Nephron (organoid): ENCODE measurements at regions not wholly inside any gene's neighbourhood (a gene's known extent, or its start where the extent isn't known, plus 50 kb on each side); places are given as distances from the start of the nearest gene placed in this dataset.

ENCODE experiments used
- H3K27ac Mint-ChIP-seq, 3 experiments: 2 replicates each; pipeline ENCODE4 v1.8.0; 2020; ENCODE audit warnings: mixed read lengths in 3 of 3, mild to moderate bottlenecking in 2 of 3, moderate library complexity in 1 of 3
- H3K27me3 Mint-ChIP-seq: 2 replicates; pipeline ENCODE4 v1.8.0; 2021; ENCODE audit warnings: low read depth, mild to moderate bottlenecking, moderate library complexity, mixed read lengths
- H3K36me3 Mint-ChIP-seq: 2 replicates; pipeline ENCODE4 v1.8.0; 2020; ENCODE audit warnings: low read depth, mixed read lengths
- H3K4me1 Mint-ChIP-seq: 2 replicates; pipeline ENCODE4 v1.8.0; 2020; ENCODE audit warnings: mixed read lengths
- H3K4me3 Mint-ChIP-seq, 3 experiments: 2 replicates each; pipeline ENCODE4 v1.8.0; 2020; ENCODE audit warnings: mild to moderate bottlenecking in 3 of 3, mixed read lengths in 3 of 3, moderate library complexity in 2 of 3
- H3K9me3 Mint-ChIP-seq: 2 replicates; pipeline ENCODE4 v1.8.0; 2020; ENCODE audit warnings: mixed read lengths
- TF ChIP-seq, protein P1 (sequence below), 3 experiments: fragments of 200-600 bp; sonication (generic); IDR thresholded peaks; one replicate each; pipeline ENCODE4 v1.5.0; 2021; ENCODE audit warnings: antibody characterized with exemption in 3 of 3; ENCODE audit not compliant: unreplicated experiment in 3 of 3

DNA sequence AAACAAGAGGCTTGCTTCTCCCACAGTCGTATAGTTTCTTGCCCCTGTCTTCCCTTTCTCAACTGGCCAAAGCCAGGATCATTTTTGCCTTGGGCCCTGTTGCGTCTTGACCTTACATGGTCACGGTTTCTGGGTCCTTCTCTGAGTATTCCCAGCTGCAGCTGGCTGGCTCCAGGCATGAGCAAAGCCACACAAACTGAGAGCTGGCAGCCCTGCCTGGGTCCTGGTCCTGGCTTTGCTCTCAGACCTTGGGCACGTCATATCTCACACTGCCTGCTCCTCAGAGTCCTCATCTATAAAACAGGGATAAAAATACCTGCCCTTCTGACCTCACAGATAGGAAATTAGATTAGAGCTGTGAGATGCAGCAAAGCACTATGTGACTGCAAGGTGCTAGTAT lies 277.6 kb downstream of the CBLN1 start:
- TF ChIP-seq, protein P1, sequence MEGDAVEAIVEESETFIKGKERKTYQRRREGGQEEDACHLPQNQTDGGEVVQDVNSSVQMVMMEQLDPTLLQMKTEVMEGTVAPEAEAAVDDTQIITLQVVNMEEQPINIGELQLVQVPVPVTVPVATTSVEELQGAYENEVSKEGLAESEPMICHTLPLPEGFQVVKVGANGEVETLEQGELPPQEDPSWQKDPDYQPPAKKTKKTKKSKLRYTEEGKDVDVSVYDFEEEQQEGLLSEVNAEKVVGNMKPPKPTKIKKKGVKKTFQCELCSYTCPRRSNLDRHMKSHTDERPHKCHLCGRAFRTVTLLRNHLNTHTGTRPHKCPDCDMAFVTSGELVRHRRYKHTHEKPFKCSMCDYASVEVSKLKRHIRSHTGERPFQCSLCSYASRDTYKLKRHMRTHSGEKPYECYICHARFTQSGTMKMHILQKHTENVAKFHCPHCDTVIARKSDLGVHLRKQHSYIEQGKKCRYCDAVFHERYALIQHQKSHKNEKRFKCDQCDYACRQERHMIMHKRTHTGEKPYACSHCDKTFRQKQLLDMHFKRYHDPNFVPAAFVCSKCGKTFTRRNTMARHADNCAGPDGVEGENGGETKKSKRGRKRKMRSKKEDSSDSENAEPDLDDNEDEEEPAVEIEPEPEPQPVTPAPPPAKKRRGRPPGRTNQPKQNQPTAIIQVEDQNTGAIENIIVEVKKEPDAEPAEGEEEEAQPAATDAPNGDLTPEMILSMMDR (IDR thresholded peaks at IDR 0.05; ENCODE audit: unreplicated experiment in 3 of 3): no peak
- no peaks in the 10 kb centered on the region for H3K36me3 Mint-ChIP-seq
- no peaks in the 10 kb centered on the region for H3K9me3 Mint-ChIP-seq
- peaks cover 16% of the 10 kb centered on the region for H3K27me3 Mint-ChIP-seq
- peaks cover 5% of the 10 kb centered on the region for H3K4me1 Mint-ChIP-seq
- H3K4me3 Mint-ChIP-seq: no peak overlapping the region
- no peak overlapping the region for H3K27ac Mint-ChIP-seq

DNA sequence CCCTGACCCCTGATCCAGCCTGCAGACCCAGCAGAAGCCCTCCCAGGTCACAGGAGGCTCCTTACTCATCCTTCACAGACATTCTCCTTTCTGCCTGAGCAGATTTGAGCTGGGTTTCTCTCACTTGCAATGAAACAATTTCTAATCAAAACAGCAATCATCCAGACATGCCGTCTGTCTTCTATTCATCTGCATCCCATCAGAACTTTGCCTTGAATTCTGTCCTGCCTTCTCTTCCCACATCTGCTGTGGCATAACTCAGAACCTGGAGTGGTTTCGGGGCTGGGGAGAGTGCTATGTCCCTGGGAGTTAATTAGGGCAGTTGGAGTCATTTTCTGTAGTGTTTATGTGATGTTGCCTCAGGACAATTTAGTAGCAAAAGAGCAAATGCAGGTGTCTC lies 278.6 kb downstream of the CBLN1 start:
- peaks cover 5% of the 10 kb centered on the region for H3K4me1 Mint-ChIP-seq
- H3K9me3 Mint-ChIP-seq: no peaks in the 10 kb centered on the region
- TF ChIP-seq, protein P1 (IDR thresholded peaks at IDR 0.05; ENCODE audit: unreplicated experiment in 3 of 3): no peak
- peaks cover 21% of the 10 kb centered on the region for H3K27me3 Mint-ChIP-seq
- no peak overlapping the region for H3K4me3 Mint-ChIP-seq
- H3K36me3 Mint-ChIP-seq: no peaks in the 10 kb centered on the region
- no peak overlapping the region for H3K27ac Mint-ChIP-seq

DNA sequence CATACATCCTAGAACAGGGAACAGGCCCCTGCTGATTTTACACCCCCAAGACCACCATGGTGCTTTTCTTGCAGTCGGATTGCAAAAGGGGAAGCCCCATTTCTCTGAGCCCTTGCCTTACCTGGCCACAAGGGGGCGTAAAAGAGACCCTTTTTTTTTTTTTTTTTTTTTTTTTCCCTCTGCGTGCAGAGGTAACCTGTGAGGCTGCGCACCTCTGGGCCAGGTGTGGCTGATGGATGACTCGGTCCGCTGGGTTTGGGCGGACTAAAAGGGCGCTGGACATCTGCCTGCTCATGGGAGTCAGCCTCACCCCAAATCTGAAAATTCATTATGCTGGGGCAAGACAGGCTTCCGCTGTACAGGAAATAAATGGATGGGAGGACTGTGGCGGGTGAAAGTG lies 281.0 kb downstream of the CBLN1 start:
- TF ChIP-seq, protein P1 (IDR thresholded peaks at IDR 0.05; ENCODE audit: unreplicated experiment in 3 of 3): peak; percentile 38 to 57 (median 54)
- H3K27ac Mint-ChIP-seq: no peak overlapping the region
- peaks cover 31% of the 10 kb centered on the region for H3K27me3 Mint-ChIP-seq
- H3K4me3 Mint-ChIP-seq: no peak overlapping the region
- H3K36me3 Mint-ChIP-seq: no peaks in the 10 kb centered on the region
- H3K4me1 Mint-ChIP-seq: peaks cover 5% of the 10 kb centered on the region
- no peaks in the 10 kb centered on the region for H3K9me3 Mint-ChIP-seq

DNA sequence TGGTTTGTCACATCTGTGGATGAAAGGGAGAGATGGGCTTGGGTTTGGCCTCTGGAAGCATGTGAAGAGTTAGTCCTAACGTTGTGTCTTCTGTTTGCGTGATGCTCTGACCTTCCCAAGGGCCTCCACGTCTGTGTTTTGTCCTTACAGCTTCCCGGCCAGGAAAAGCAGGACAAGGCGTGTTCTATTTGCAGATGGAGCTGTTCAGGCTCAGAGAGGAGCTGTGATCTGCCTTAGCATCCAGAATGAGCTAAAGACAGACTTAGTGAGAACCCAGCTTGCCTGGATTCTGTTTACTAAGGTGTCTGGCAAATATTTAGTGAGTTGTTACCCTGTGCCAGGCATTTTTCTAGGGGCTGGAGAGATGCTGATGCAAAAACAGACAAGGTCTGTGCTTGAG lies 282.1 kb downstream of the CBLN1 start:
- H3K4me1 Mint-ChIP-seq: peaks cover 5% of the 10 kb centered on the region
- no peak overlapping the region for H3K4me3 Mint-ChIP-seq
- no peaks in the 10 kb centered on the region for H3K36me3 Mint-ChIP-seq
- H3K27me3 Mint-ChIP-seq: peaks cover 36% of the 10 kb centered on the region
- TF ChIP-seq, protein P1 (IDR thresholded peaks at IDR 0.05; ENCODE audit: unreplicated experiment in 3 of 3): no peak
- no peak overlapping the region for H3K27ac Mint-ChIP-seq
- H3K9me3 Mint-ChIP-seq: no peaks in the 10 kb centered on the region

DNA sequence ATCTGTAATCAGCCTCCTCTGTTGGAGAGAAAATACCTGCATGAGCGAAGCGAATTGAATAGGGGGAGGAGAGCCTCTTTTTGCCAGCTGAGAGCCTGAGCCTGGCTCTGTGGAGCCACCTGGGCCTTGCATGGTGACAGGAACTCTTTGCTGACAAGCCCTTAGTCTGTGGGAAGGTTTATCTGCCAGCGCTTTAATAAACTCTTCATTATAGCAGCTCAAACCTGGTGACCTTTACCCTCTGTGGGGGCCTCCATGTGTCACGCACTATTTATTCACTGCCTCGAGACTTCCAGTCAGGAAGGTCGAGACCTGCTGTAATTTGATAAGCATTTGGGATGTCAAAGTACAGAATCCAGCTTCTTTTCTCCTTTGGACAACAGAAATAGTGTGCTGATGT lies 282.6 kb downstream of the CBLN1 start:
- TF ChIP-seq, protein P1 (IDR thresholded peaks at IDR 0.05; ENCODE audit: unreplicated experiment in 3 of 3): no peak
- Mint-ChIP-seq H3K27me3 (peaks cover 39% of the 10 kb centered on the region), H3K36me3 (no peaks in the 10 kb centered on the region), H3K27ac (no peak overlapping the region), H3K4me1 (peaks cover 5% of the 10 kb centered on the region), H3K9me3 (no peaks in the 10 kb centered on the region), H3K4me3 (no peak overlapping the region)

DNA sequence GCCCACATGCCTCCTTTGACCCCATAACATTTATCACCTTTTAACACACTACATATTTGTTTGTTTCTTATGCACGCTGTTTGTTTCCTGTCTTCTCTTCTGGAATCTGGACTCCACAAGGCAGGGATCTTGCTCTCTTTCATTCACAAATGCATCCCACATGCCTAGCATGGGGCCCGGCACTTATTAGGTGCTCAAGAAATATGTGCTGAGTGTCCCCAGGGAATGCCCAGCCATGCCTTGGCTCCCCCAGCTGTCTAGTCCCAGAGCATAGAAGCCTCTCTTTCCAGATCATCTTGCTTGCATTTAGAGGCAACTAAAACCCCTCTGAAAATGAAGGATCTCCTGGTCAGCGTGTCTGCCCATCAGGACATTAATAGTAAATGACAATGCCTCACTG lies 283.7 kb downstream of the CBLN1 start:
- Mint-ChIP-seq H3K36me3 (no peaks in the 10 kb centered on the region), H3K27ac (no peak overlapping the region), H3K9me3 (no peaks in the 10 kb centered on the region), H3K4me1 (peaks cover 5% of the 10 kb centered on the region), H3K4me3 (no peak overlapping the region), H3K27me3 (peaks cover 36% of the 10 kb centered on the region)
- TF ChIP-seq, protein P1 (IDR thresholded peaks at IDR 0.05; ENCODE audit: unreplicated experiment in 3 of 3): no peak
